Hepatocyte (in vitro differentiated cells): ENCODE measurements at regions not wholly inside any gene's neighbourhood (a gene's known extent, or its start where the extent isn't known, plus 50 kb on each side); places are given as distances from the start of the nearest gene placed in this dataset.

Experiments used
- CTCF ChIP-seq: fragments of 200-600 bp; sonication (generic); IDR thresholded peaks from 2 replicates; pipeline ENCODE4 v1.5.1; 2016; ENCODE audit warnings: antibody characterized with exemption, mild to moderate bottlenecking; ENCODE audit not compliant: poor library complexity
- EZH2 ChIP-seq: fragments of 200-600 bp; sonication (generic); IDR thresholded peaks from 2 replicates; pipeline ENCODE4 v1.6.1; 2016; ENCODE audit warnings: antibody characterized with exemption, mild to moderate bottlenecking, borderline replicate concordance

DNA sequence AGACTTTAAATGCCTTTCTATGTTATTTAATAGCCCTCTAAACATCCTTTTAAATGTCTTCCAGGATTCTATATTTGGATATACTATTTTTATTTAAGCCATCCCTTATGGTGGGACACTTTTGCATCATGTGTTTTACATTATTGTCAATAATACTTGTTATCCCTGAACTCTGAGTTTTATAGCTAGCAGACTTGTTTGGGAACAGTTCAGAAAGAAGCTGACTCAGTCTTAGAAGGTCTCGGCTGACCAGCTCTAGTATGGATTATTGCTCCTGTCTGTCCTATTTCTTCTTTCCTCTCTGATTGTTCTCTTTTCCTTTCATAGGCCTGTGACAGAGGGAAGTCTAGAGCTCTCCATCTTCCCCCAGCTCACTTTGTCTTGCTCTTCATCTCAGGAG lies 77.3 kb upstream of the CXCR4 start:
- TF ChIP-seq CTCF, result no peak
- no peak for TF ChIP-seq EZH2
